SIG-M5 treated with dmso at 0.1 percent for 504 hours (cell line): ENCODE measurements at regions not wholly inside any gene's neighbourhood (a gene's known extent, or its start where the extent isn't known, plus 50 kb on each side); places are given as distances from the start of the nearest gene placed in this dataset.
"Not testable (repeated sequence)": the region's sequence is repeated elsewhere in the genome, so short reads cannot be mapped to it uniquely, and the experiment has no call there.

Experiments
- DNase-seq: peaks from one replicate; lab custom pipeline; 2025; ENCODE audit not compliant: unreplicated experiment; lab: John Stamatoyannopoulos, UW

DNA sequence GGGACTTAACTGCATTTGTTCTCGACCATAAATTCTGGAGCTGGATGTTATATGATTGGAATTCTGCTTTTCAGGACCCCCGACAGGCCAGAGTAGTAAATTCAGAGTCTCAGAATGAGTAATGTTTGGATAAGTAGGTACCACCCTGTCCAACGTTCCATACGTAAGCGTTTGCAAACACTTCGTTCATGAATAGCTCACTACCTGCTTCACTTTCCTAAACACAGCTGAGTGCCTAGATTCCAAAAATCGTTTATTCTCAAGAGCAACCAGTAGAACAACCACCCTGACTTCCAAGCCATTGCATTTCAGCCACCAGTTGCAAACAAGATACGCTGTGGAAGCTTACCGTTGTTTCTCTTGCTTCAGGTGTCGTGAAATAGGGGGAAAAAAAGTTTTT, 101.3 kb upstream of the DMRT1 start:
- no peak for DNase-seq

DNA sequence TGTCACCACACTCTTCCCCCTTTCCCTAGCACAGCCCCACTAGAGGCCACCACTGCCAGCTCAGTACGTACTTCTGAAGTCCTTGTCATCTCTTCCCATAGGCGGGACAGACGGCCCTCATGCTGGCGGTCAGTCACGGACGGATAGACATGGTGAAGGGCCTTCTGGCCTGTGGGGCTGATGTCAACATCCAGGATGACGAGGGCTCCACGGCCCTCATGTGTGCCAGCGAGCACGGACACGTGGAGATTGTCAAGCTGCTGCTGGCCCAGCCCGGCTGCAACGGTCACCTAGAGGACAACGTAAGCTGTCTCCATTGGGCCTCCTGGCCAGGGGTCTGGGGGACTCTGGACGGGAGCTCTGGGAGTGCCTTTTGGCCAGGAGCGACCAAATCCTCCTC, 99.4 kb upstream of the DMRT1 start:
- DNase-seq: no peak

DNA sequence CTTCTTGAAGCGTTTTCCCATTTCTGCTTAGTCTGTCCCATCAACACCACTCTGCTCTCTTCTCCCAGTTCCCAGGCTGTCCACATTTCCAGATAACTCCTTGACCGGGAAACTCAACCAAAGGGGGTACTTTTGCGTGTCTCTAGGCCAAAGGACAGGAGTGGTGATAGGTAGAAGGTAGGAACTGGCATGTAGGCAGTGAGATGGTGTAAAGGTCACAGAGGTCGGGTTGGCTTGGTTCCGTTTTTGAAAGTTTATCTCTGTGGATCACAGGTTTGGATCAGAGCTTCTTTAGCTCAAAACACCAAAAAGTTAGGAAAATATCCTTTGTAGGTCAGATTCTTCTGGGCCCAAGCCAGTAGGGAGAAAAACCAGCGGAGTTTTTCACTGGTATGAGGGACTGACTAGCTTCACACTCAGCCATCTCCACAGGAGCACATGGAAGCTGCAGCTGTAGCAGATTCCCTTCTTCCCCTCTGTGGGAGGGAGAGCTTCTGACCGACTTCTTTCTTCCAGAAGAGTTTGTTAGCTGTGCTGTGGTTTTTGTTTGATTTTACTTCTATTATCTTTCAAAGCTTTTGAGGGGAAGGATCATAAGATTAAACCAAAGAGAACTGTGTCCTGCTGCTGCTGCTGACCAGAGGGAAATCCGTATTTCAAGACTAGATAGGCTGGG, 98.4 kb upstream of the DMRT1 start:
- no peak for DNase-seq

DNA sequence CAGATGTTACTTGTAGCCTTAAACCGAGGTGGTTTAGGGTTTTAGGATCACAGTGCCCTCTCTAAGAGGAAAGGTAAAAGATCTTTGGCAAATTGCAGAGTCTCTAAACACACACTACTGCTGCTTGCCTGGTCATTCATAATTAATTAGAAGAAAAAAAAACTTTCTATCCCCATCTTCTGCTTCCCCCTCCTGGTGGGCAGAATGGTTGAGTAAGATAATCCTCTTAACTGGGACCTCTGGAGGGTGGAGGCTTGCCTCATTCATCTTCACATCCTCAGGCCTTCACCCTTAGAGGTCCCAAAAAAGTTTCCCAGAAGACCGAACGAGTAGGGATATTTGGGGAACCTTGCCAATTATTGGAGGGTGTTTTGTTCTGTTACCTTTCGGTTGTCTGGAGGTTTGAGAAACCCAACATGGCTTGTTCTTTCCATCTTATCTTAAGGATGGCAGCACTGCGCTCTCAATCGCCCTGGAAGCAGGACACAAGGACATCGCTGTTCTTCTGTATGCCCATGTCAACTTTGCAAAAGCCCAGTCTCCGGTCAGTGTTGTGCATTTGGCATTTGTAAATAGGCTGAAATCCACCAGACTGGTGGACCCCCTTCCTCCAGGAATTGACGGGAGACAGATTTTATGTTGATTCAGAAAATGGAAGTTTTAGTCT, 97.3 kb upstream of the DMRT1 start:
- no peak for DNase-seq

- no peak for DNase-seq
Measured at GRCh38 chr9:744790-745484, 96.6 kb upstream of the DMRT1 start.

GRCh38 chr9:745761-746380, 95.6 kb upstream of the DMRT1 start:
- DNase-seq: no peak

DNA sequence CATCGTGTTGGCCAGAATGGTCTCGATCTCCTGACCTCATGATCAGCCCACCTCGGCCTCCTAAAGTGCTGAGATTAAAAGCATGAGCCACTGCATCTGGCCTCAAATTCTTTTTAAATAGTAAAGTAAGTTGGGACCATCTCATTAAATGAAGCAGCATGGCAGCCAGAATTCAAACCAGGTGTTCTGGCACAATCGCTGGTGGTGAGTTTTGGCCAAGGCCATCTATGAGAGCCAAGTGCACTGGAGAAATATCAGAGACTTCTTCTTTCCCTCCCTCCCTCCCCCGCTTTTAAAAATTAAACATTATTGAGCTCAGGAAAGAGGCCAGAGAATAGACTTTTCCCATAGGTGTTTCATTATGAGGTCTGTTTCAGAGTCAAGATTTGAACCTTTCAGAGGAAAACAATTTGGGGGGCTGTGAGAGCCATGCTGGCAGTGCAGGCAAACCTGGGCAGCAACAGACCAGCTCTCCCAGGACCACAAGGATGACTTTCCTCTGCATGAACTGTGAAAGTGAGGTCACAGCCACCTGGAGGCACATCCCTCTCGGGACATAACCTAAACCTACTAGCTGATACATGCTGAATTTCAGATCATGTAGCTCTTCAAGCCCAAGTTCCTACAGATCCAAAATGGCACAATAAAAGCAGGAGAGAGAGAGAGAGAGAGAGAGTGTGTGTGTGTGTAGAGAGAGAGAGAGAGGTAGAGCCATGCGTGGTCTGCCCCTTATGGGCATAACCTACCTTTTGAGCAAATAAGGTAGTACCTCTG, 94.6 kb upstream of the DMRT1 start:
- no peak for DNase-seq

DNA sequence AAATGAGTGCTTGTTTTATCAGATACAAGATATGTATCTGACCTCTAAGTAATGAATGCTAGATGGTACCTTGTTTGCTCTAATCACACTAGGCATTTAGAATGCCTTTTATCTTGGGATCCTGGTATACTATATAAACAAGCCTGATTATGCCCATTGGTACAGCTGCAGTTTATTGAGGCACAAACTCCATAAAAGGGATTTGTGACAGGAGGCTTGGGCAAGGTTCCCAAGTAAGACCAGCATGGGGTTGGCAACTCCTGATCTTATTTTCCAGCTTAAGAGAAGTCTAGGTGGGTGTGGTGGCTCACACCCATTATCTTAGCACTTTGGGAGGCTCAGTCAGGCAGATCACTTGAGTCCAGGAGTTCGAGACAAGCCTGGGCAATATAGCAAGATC, 93.9 kb upstream of the DMRT1 start:
- DNase-seq: no peak

GRCh38 chr9:748861-749497, 92.5 kb upstream of the DMRT1 start:
- DNase-seq: no peak

DNA sequence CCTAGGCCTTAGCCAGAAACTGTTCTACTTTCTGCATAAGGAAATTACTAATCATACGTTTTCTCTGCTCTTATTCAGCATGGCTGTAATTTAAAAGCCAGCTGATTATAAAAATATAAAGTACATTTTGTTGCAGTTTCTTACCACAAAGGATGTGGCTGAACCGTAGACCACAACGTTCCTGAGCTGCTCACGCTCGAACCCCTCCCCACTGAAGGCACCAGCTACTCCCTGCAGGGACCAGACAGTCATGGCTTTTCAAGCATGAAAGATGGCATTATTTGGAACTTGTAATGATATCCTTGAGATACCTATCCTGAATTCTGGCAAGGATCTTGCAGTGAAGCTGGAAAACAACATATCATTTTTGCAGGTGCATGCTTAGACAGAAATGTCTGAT, 91.8 kb upstream of the DMRT1 start:
- peak; percentile 34 for DNase-seq

- no peak for DNase-seq
Measured at GRCh38 chr9:750249-750967, 91.1 kb upstream of the DMRT1 start.

GRCh38 chr9:751137-752051, 90.1 kb upstream of the DMRT1 start:
- no peak for DNase-seq

DNA sequence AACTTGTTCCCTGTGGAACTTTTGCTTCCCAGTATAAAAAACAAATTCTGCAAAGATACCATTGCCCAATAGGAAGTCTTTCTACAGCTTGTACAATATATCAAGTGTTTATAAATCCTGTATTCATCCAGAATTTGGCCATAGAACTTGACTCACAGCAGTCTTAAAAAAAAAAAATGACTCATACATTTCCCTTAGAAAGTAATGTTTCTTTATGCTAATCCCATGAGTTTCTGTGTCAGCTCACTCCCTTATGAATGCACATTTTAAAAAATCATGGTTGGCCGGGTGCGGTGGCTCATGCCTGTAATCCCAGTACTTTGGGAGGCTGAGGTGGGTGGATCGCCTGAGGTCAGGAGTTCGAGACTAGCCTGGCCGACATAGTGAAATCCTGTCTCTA, 89.3 kb upstream of the DMRT1 start:
- DNase-seq: no peak

- no peak for DNase-seq
Measured at GRCh38 chr9:752681-753200, 88.8 kb upstream of the DMRT1 start.

DNA sequence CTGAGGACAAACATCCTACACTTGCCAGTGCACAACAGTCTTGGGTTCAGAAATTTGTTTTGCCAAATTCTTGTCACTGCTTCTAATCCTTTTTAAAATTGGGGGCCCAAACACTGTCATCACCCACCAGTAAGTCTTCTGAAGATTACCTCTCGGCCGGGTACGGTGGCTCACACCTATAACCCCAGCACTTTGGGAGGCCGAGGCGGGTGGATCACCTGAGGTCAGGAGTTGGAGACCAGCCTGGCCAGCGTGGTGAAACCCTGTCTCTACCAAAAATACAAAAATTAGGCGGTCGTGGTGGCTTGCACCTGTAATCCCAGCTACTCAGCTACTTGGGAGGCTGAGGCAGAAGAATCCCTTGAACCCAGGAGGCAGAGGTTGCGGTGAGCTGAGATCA, 87.8 kb upstream of the DMRT1 start:
- DNase-seq: not testable (repeated sequence)

DNA sequence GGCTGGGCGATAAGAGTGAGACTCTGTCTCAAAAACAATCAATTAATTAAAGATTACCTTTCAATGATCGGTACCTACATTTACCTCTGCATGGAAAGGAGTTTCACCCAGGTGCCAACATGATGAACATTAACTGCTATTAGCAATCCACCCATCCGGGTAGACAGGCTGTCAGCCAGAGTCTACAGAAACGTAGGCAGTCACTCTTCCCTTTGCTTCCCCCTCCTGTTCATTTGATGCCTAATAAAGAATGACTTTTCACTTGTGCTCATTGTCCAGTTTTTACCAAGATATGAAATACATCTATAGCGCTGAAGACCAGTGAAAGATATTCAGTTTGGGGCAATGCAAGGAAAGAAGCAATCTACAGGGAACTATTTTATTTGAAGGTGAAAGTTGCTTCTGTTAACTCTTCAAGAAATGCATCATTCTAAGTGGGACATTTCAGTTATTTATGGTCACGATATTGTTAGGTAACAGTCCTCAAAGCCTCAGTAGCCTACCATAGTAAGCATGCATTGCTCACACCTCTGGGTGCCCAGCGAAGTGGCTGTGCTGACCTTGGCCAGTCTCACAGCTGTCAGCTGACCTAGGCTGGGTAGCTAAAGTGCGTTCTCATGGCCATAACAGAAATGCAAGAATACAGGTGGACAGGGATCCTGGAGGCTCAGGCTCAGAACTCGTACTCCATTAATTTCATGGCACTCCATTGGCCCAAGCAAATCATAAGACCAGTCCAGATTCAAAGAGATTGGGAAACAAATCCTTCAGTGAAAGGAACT, 87.2 kb upstream of the DMRT1 start:
- no peak for DNase-seq

DNA sequence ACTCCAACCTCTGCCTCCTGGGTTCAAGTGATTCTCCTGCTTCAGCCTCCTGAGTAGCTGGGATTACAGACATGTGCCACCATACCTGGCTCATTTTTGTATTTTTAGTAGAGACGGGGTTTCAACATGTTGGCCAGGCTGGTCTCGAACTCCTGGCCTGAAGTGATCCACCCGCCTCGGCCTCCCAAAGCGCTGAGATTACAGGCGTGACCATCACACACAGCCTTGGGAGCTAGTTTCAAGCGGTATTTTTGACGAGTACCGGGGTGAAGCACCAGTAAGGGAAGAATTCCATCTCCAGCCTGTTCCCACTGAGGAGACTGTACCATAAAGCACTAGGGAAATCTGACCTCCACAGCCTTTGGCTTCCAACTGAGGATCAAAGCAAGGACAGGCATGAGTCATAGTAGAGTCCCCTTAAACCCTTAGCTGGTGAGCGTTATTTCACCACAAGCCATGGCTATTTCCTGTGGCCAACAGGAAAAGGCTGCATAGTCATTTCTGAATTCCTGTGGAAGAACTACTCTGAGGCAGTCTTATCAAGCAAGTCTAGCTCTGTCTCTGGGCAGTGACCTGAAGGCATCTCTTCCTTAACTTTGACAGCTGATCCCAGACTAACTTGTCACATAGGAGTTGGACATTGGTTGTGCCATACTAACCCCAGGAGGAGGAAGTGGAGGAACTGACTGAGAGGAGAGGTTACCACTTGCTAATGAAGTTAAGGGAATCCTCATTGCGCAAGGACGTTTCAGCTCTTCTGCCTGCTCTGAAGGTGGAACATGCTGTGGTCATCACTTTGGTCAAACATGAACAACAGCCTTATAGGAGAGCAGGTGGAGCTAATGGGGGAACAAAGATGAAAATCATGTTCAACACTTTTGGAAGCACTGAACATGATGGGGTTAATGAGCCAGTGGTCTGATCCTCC, 85.8 kb upstream of the DMRT1 start:
- peak; percentile 85 for DNase-seq
